HG03280 (cell line): ENCODE measurements at regions not wholly inside any gene's neighbourhood (a gene's known extent, or its start where the extent isn't known, plus 50 kb on each side); places are given as distances from the start of the nearest gene placed in this dataset.
"Not testable (repeated sequence)": the region's sequence is repeated elsewhere in the genome, so short reads cannot be mapped to it uniquely, and the experiment has no call there.

Source experiments
- ATAC-seq: cut with Tn5 transposase; IDR thresholded peaks from one replicate; pipeline ENCODE4 v1.9.1; 2021; ENCODE audit warnings: mild to moderate bottlenecking, moderate library complexity; ENCODE audit not compliant: unreplicated experiment

DNA sequence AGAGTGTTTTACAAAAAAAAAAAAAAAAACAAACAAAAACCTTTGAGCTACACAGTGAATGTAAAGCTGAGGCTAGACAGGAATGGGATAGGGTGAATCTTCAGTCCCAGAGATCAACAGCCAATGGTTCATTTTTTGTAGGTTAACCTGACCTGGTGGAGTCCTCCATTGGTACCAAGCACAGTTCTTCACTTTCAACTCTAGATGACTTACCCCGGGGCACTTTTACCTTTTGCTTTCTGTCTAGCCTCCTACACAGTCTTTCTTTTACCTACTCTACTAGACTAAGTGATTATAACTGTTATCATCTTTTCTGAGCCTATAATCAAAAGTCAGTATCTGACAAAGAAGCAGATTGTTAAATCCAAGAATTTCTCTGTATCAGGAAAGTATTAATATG lies 50.9 kb downstream of the ANXA2R start:
- no peak for ATAC-seq

DNA sequence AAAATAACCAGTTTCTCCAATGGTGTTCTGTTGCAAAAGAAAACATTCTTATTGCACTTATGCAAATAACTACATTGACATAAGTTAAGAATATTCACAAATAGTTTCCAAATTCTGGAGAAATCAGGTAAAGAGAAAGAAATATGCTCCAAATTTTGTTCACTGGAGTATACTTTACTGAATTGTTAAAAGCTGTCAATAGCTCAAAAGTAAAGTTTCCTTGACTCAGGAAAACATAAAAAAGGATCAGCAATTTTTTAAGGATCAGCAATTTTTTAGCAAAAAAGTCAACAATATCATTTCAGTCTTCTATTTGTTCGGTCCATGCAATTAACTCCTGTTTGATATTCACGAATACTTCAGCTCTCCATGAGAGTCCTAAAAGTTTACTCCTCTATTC lies 51.6 kb downstream of the ANXA2R start:
- ATAC-seq = no peak

DNA sequence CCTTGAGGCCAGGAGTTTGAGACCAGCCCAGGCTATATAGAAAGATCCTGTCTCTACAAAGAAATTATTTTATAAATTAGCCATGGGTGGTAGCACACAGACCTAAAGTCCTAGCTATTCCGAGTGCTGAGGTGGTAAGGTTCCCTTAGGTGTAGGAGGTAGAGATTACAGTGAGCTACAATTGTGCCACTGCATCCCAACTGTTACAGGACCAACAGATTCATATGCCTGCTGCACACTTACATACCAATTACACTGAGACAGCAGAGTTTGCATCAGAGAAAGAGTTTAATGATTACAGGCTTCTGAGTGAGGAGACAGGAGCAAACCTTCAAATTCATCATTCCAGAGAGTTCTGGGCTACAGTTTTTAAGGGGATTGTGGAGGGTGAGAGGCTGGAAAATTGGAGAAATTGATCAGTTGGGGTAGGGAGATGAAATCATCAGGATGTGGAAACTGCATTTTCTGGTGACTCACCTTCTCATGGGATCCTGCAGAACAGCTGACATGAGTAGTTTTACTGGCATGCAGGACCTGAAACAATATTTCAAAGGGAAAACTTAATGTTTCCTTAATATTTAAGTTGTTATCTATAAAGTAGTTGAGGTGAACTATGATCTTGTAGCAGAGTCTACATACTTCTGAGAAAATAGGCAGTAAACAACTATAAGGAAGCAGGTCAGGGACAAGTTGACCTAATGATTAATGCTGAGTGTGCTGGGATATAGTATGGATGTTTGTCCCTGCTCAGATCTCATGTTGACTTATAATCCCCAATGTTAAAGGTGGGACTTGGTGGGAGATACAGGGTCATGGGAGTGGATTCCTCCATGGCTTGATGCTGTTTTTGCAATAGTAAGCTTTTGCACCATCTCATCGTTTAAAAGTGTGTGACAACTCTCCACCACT lies 54.7 kb downstream of the ANXA2R start:
- no peak for ATAC-seq

DNA sequence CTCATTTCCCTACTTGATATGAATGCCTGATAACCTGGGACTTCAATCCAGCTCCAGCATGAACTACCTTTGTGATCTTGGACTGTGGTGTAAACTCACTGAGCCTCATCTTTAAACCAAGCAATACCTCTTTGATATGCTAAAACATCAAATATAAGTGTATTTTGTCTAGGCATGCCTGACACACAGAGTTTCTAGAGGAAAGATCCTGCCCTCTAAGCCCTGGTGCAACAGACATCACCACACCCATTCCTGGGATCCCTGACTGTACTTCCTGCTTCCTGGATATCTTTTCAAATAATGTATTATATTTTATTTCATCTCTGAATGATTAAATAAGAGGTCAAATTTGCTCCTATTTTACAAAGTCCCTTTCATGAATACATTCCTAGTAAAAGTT lies 55.8 kb downstream of the ANXA2R start:
- no peak for ATAC-seq

DNA sequence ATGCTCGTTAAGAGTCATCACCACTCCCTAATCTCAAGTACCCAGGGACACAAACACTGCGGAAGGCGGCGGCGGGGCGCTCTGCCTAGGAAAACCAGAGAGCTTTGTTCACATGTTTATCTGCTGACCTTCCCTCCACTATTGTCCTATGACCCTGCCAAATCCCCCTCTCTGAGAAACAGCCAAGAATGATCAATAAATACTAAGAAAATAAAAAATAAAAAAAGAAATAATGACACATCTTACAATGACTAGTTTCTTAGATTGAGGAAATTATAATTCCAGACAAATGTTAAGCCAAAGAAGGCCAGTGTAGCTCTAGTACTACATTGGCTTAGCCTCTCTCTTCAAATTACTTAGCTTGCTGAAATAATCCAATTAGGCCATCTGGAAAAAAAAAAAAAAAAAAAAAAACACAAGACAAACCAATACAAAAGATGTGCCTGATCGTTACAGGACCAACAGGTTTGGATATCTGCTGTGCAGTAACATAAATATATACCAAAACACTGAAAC lies 58.0 kb downstream of the ANXA2R start:
- ATAC-seq = no peak

DNA sequence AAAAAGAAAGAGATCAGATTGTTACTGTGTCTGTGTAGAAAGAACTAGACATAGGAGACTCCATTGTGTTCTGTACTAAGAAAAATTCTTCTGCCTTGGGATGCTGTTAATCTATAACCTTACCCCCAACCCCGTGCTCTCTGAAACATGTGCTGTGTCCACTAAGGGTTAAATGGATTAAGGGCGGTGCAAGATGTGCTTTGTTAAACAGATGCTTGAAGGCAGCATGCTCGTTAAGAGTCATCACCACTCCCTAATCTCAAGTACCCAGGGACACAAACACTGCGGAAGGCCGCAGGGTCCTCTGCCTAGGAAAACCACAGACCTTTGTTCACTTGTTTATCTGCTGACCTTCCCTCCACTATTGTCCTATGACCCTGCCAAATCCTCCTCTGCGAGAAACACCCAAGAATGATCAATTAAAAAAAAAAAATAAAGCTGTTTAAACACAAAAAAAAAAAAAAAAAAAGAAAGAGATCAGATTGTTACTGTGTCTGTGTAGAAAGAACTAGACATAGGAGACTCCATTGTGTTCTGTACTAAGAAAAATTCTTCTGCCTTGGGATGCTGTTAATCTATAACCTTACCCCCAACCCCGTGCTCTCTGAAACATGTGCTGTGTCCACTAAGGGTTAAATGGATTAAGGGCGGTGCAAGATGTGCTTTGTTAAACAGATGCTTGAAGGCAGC lies 58.6 kb downstream of the ANXA2R start:
- not testable (repeated sequence) for ATAC-seq

DNA sequence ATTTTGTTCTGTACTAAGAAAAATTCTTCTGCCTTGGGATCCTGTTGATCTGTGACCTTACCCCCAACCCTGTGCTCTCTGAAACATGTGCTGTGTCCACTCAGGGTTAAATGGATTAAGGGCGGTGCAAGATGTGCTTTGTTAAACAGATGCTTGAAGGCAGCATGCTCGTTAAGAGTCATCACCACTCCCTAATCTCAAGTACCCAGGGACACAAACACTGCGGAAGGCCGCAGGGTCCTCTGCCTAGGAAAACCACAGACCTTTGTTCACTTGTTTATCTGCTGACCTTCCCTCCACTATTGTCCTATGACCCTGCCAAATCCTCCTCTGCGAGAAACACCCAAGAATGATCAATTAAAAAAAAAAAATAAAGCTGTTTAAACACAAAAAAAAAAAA lies 59.1 kb downstream of the ANXA2R start:
- ATAC-seq = not testable (repeated sequence)

DNA sequence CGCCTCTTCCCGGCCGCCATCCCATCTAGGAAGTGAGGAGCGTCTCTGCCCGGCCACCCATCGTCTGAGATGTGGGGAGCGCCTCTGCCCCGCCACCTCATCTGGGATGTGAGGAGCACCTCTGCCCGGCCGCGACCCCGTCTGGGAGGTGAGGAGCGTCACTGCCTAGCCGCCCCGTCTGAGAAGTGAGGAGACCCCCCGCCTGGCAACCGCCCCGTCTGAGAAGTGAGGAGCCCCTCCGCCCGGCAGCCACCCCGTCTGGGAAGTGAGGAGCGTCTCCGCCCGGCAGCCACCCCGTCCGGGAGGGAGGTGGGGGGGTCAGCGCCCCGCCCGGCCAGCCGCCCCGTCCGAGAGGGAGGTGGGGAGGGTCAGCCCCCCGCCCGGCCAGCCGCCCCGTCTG lies 59.7 kb downstream of the ANXA2R start:
- not testable (repeated sequence) for ATAC-seq

DNA sequence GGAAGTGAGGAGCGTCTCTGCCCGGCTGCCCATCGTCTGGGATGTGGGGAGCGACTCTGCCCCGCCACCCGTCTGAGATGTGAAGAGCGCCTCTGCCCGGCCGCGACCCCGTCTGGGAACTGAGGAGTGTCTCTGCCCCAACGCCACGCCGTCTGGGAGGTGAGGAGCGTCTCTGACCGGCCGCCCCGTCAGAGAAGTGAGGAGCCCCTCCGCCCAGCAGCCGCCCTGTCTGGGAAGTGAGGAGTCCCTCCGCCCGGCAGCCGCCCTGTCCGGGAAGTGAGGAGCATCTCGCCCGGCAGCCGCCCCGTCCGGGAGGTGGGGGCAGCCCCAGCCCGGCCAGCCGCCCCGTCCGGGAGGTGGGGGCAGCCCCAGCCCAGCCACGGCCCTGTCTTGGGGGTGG lies 60.9 kb downstream of the ANXA2R start:
- ATAC-seq = not testable (repeated sequence)

DNA sequence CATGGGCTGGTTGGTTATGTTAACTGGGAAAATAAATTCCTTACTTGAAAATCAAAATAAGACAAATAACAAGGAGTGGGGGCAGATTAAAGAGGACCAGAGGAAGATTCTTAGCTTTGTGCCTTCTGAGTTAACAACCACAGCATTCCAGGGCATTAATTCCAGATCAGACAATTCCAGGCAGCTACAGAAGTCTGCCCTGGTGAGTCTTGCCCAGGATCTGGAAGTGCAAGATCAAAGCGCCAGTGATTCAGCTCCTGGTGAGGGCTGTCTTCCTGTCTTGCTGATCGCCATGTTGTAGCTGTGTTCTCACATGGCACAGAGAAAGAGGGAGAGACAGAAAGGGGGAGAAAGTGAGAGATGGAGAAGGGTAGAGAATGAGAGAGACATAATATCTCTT lies 65.6 kb downstream of the ANXA2R start:
- ATAC-seq = no peak

DNA sequence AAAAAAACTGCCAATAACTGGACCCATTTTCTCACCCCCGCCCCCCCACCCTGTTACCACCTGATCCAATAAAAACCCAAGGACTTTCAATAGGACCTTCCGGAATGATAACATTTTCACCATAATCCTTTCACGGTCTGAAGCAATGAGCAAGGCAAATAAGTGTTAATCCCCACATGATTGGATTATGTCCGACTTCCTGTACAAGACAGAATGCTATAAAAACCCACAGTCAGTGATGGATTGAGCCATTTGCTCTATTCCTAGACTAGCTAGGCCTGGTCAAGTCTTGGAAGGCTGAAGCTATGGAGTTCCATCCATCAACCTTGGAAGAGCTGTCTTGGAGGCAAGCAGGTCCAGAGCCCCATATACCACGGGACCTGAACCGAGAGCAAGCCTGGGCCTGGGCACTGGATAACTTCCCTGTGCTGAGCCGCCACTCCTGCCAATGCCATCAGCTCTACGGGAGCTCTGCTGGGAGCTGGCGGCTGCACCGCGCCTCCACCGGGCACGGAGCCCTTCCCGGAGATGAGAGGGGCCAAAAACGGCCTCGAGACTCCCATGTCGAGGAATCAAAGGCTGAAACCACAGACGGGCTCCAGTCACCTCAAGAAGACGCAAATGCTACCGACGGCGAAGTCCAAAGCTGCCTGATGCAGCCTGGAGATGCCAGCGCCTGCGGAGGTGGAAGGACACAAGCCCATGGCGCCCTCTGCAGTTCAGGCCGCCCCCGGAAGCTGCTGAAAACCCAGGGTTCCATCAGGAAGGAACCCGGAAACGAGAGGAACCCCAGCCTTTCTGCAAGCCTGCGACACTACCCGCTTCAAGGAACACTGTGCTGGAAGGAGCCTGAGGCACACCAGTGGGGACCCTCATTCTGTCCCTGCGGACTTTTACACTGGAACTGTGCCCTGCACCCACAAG lies 69.2 kb downstream of the ANXA2R start:
- no peak for ATAC-seq

DNA sequence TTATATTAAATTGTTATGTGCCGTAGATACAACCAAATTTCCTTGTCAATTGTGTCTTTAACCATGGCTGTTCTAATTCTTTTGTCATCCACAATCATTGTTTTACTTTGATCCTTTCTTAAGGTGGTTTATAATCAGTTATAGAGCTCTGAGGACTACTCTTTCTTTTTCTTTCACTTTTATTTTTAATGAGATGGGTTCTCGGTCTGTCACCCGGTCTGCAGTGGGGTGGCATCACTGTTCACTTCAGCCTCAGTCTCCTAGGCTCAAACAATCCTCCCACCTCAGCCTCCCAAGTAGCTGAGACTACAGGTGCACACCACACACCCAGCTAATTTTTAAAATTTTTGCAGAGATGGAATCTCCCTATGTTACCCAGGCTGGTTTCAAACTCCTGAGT lies 74.2 kb downstream of the ANXA2R start:
- ATAC-seq = no peak

DNA sequence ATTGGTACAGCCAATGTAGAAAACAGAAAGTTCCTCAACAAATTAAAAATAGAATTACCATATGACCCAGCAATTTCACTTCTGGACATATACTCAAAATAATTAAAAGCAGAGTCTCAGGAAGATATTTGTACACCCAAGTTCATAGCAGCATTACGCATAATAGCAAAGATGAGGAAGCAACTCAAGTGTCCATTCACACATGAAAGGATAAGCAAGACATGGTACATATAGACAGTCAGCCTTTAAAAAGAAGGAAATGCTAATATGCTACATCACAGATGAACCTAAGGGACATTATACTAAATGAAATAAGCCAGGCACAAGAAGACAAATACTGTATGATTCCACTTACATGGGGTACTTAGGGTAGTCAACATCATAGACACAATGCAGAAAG lies 76.7 kb downstream of the ANXA2R start:
- ATAC-seq = no peak

DNA sequence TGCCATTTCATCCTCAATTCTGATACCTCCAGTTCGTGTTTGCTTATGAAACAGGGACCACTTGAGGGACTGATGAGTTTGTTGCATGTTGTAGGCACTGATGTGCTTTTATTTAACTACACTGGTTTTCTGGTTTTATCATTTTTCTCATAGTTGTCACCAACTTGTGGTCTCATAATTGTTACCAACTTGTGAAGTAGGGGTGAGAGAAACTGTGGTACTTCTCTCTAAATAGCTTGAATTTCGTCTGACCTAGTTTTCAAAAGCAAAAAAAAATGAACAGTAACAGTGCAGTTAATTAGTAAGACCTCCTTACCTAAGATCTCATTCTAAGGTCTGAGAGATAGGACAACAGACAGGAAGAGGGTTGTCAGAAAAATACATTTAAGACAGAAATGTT lies 78.0 kb downstream of the ANXA2R start:
- ATAC-seq = no peak

DNA sequence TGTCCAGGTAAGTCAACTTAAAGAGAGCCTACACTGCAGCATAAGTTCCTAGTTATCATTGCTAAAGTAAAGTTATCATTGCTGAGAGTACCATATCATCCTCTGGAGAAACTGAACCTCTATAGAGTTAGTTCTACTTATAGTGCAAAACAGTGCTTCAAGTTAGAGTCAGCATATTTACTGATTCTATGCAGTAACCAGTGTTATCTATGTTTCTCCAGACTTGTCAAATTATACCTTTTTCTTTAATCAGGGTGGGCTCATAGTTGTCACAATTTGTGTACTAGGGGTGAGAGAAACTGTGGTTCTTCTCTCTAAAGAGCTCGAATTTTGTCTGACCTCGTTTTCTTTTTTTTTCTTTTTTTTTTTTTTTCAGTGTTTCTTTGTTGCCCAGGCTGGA lies 79.6 kb downstream of the ANXA2R start:
- ATAC-seq = no peak

DNA sequence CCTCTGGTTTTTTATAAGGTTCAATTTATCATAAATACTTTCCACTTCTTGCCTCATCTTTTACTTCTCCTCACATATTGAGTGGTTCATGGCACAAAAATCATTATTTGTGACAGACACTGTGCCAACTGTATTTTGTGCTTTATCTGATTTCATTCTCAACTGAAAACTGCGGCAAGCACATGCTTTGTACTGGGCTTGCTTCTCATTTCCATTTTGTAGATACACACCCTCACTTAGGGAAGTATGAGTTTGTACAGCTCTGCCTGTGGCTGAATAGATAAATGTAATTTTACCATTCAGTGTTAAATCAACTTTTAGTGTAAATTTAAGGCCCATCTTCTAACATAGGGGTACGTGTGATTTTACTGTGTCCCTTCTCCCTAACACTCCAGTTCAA lies 83.6 kb downstream of the ANXA2R start:
- ATAC-seq = no peak

DNA sequence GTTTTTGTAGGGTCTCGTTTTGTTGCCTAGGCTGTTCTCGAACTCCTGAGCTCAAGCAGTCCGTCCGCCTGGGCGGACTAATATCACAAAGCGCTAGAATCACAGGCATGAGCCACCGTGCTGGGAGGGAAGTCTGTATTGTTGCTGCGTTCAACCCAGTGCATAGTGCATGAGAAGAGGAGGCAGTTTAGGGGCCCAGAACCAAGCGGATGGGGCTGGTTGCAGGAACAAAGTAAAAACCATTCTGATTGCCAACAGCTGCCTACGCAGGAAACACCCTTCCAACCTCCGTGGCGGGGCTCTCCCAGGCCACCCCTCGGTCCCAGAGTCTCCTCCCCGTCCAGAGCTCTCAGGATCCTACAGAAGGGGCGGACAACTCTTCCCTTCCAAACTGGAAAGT lies 87.1 kb downstream of the ANXA2R start:
- ATAC-seq = no peak

DNA sequence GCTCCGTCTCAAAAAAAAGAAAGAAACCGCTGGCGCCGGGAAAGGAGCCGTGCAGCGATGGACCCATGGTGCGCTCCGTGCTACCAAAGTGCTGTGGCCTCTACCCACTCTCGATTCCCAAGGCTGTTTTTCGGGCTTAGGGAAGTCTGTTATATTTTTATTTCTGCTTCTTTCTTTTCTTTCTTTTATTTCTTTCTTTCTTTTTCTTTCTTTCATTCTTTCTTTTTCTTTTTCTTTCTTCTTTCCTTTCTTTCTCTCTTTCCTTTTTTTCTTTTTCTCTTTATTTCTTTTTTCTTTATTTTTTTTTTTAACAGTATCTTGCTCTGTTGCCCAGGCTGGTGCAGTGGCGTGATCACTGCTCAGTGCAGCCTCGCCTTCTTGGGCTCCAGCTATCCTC lies 87.5 kb downstream of the ANXA2R start:
- no peak for ATAC-seq

DNA sequence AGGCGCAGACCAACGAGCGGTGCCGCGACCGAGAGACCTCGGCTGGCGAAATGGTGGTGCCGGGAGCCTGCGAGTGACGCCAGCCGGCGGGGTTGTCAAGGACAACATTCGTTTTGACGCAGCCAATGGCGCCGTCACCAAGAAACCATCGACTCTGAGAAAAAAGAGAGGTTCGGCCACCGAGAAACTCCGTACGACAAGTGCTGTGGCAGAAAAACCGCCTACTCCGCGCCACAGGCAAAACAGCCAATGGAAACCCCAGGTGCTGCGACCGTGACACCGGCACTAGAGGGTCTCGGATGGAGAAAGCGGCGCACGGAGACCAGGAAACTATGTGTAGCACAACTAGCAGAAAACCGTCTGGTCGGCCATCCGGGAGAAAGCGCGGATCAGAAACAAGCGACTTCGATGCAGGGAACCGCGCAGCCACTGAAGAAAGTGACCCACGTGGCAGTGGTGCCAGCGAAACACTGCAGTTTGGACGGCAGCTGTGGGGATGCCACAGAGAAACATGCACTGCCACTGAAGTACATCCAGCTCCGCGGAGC lies 88.8 kb downstream of the ANXA2R start:
- ATAC-seq = peak; percentile 33

DNA sequence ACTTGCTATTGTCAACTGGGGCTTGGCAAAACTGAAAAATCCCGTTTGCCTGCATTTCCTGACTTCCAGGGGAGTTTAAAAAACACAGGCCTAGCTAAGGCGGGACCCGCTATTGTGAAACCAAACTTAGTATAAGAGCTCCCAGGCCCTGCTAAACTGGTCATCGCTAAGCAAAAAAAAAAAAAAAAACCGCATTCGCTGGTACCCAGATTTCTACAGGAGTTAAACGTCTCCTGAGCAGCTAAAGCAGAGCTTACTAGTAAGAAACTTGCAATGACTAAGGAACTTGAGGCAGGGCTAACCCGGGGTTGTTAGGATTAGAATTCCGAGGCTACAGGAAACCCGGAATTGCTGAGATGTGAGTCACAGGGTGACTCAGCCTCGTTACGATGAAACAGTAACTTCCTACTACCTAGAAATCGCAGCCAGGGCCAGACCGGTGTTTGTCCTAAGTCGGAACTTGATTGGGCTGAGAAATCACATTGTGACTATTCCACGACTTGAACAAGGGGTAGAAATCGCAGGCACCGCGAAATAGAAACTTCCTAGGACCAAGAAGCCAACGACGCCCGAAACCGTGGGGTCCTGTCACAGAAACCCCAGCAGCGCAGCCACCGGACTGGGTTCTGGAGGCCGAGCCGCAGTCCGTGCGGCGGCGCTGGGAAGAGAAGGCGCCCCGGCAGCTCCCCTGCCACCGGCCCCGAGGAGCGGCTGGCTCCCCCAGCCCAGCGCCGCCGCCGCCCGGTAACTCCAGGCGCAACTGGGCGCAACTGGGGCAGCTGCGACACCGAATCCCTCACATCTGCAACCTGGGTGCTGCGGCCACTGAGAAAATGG lies 89.4 kb downstream of the ANXA2R start:
- peak; percentile 31 for ATAC-seq
